PFSK-1 (cell line): ENCODE measurements at regions not wholly inside any gene's neighbourhood (a gene's known extent, or its start where the extent isn't known, plus 50 kb on each side); places are given as distances from the start of the nearest gene placed in this dataset.

Experiments used
- FOXP2 ChIP-seq: optimal IDR thresholded peaks from 2 replicates; pipeline ENCODE3; 2011; ENCODE audit warnings: borderline replicate concordance, control low read depth, inconsistent platforms; ENCODE audit not compliant: insufficient read depth; ENCODE audit errors: extremely low read length, extremely low read depth
- POLR2AphosphoS5 ChIP-seq: IDR thresholded peaks from 2 replicates; pipeline ENCODE4 v1.6.1; 2012; ENCODE audit warnings: low read depth, mild to moderate bottlenecking, control low read depth, low read length, moderate library complexity
- REST ChIP-seq, 2 experiments: IDR thresholded peaks; 2 replicates each; pipeline versions ENCODE4 v1.6.1 to v1.8.0; 2011 to 2012; ENCODE audit warnings: low read depth in 2 of 2, low read length in 2 of 2, control low read depth in 1 of 2, inconsistent platforms in 1 of 2, mild to moderate bottlenecking in 1 of 2, moderate library complexity in 1 of 2; ENCODE audit not compliant: insufficient read depth in 1 of 2
- SIN3A ChIP-seq: IDR thresholded peaks from 2 replicates; pipeline ENCODE4 v1.6.1; 2012; ENCODE audit warnings: mild to moderate bottlenecking, low read length, moderate library complexity, borderline replicate concordance; ENCODE audit not compliant: insufficient read depth
- TAF1 ChIP-seq: IDR thresholded peaks from 2 replicates; pipeline ENCODE4 v1.6.1; 2012; ENCODE audit warnings: low read length, control low read depth, borderline replicate concordance; ENCODE audit not compliant: insufficient read depth

- TF ChIP-seq FOXP2, result no peak
- no peak for TF ChIP-seq TAF1
- no peak for TF ChIP-seq REST (IDR thresholded peaks at IDR 0.05; ENCODE audit: insufficient read depth in 1 of 2, low read depth in 2 of 2, low read length in 2 of 2)
- TF ChIP-seq SIN3A, result no peak
- no peak for TF ChIP-seq POLR2AphosphoS5
These were observed 1999.4 kb downstream of the MRPL39 start for GRCh38 chr21:23607782-23608431.

GRCh38 chr21:23601549-23601948, 2005.7 kb downstream of the MRPL39 start:
- TF ChIP-seq SIN3A, result no peak
- no peak for TF ChIP-seq FOXP2
- no peak for TF ChIP-seq TAF1
- no peak for TF ChIP-seq POLR2AphosphoS5
- no peak for TF ChIP-seq REST (IDR thresholded peaks at IDR 0.05; ENCODE audit: insufficient read depth in 1 of 2, low read depth in 2 of 2, low read length in 2 of 2)

GRCh38 chr21:23593582-23593981, 2013.7 kb downstream of the MRPL39 start:
- TF ChIP-seq FOXP2, result no peak
- no peak for TF ChIP-seq REST (IDR thresholded peaks at IDR 0.05; ENCODE audit: insufficient read depth in 1 of 2, low read depth in 2 of 2, low read length in 2 of 2)
- TF ChIP-seq SIN3A, result no peak
- TF ChIP-seq TAF1, result no peak
- no peak for TF ChIP-seq POLR2AphosphoS5

- TF ChIP-seq FOXP2 (no peak), SIN3A (no peak), POLR2AphosphoS5 (no peak), TAF1 (no peak), REST (IDR thresholded peaks at IDR 0.05; ENCODE audit: insufficient read depth in 1 of 2, low read depth in 2 of 2, low read length in 2 of 2) (no peak)
These were observed 2021.9 kb downstream of the MRPL39 start for GRCh38 chr21:23585419-23585818.

- TF ChIP-seq SIN3A (no peak), REST (IDR thresholded peaks at IDR 0.05; ENCODE audit: insufficient read depth in 1 of 2, low read depth in 2 of 2, low read length in 2 of 2) (no peak), FOXP2 (no peak), TAF1 (no peak), POLR2AphosphoS5 (no peak)
These were observed 2027.7 kb downstream of the MRPL39 start for GRCh38 chr21:23579573-23579972.
